Esophagus muscularis mucosa (tissue), 4 donors: ENCODE measurements at regions not wholly inside any gene's neighbourhood (a gene's known extent, or its start where the extent isn't known, plus 50 kb on each side); places are given as distances from the start of the nearest gene placed in this dataset.

ENCODE experiments used
- EP300 ChIP-seq: sonication (generic); formaldehyde crosslinking; IDR thresholded peaks from one replicate; pipeline ENCODE4 v1.6.1; 2017; ENCODE audit warnings: antibody characterized with exemption
- POLR2A ChIP-seq: fragments of 450-650 bp; IDR thresholded peaks from one replicate; pipeline ENCODE4 v1.6.1; 2017; ENCODE audit warnings: antibody characterized with exemption, moderate library complexity, mild to moderate bottlenecking, low read depth
- TF ChIP-seq, protein P1 (sequence below), 3 experiments: fragments of 200-600 bp in 2 of 3; fragments of 450-650 bp in 1 of 3; sonication (generic) in 2 of 3; IDR thresholded peaks; one replicate each; pipeline ENCODE4 v1.5.1; 2017 to 2019; ENCODE audit warnings: antibody characterized with exemption in 3 of 3, mild to moderate bottlenecking in 2 of 3, moderate library complexity in 1 of 3

DNA sequence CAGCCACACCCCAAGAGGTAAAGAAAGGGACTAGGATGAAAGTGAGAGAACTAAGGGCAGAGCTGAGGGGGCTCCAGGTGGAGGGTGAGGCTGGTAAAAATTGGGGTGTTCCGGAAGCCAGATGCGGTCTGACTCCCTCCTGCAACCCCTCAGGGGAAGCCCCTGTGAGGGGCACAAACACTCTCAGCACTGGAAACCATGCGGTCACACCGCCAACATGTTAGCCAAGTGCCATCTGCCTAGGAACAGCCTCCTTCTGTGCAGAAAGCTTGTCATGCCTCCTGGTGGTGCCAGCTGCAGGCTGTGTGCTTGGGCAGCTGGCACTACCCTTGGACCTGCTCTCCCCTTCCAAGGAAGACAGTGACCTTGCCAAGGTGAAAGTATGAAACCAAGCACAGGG, 83.5 kb upstream of the RPL38 start:
- TF ChIP-seq EP300 (no peak), POLR2A (no peak)
- TF ChIP-seq, protein P1, sequence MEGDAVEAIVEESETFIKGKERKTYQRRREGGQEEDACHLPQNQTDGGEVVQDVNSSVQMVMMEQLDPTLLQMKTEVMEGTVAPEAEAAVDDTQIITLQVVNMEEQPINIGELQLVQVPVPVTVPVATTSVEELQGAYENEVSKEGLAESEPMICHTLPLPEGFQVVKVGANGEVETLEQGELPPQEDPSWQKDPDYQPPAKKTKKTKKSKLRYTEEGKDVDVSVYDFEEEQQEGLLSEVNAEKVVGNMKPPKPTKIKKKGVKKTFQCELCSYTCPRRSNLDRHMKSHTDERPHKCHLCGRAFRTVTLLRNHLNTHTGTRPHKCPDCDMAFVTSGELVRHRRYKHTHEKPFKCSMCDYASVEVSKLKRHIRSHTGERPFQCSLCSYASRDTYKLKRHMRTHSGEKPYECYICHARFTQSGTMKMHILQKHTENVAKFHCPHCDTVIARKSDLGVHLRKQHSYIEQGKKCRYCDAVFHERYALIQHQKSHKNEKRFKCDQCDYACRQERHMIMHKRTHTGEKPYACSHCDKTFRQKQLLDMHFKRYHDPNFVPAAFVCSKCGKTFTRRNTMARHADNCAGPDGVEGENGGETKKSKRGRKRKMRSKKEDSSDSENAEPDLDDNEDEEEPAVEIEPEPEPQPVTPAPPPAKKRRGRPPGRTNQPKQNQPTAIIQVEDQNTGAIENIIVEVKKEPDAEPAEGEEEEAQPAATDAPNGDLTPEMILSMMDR (IDR thresholded peaks at IDR 0.05): no peak
